ENCODE measurements at regions not wholly inside any gene's neighbourhood (a gene's known extent, or its start where the extent isn't known, plus 50 kb on each side); places are given as distances from the start of the nearest gene placed in this dataset.

GRCh38 chr15:68871507-68871906 is 50.8 kb upstream of the ANP32A start:
- H3K79me2 ChIP-seq (replicated peaks; ENCODE audit: insufficient read depth, low read length), result no peaks in the 10 kb centered on the region
- H3F3A ChIP-seq (ENCODE audit: insufficient read depth, low read length, poor library complexity, severe bottlenecking), result no peaks in the 10 kb centered on the region
- H4K20me1 ChIP-seq (ENCODE audit: insufficient read depth), result no peaks in the 10 kb centered on the region
- no peak overlapping the region for H2AFZ ChIP-seq (ENCODE audit: low read depth, low read length)
- no peaks in the 10 kb centered on the region for H3K9me2 ChIP-seq (ENCODE audit: insufficient read depth, low read length)
- H3K9me3 ChIP-seq (ENCODE audit: low read length), result no peaks in the 10 kb centered on the region
- no peaks in the 10 kb centered on the region for H3K36me3 ChIP-seq (ENCODE audit: insufficient read depth, low read length)
- H3K27ac ChIP-seq (ENCODE audit: low read length), result no peak overlapping the region
- TF ChIP-seq POLR2AphosphoS5 (IDR thresholded peaks at IDR 0.05), result no peak
- no peak for TF ChIP-seq EZH2 (IDR thresholded peaks at IDR 0.05; ENCODE audit: borderline replicate concordance, insufficient read depth, low read length, poor library complexity, severe bottlenecking)
- TF ChIP-seq TAF1 (IDR thresholded peaks at IDR 0.05; ENCODE audit: low read depth), result no peak
- no peak for TF ChIP-seq RAD21 (conservative IDR thresholded peaks at IDR 0.05)
- TF ChIP-seq, protein P1, sequence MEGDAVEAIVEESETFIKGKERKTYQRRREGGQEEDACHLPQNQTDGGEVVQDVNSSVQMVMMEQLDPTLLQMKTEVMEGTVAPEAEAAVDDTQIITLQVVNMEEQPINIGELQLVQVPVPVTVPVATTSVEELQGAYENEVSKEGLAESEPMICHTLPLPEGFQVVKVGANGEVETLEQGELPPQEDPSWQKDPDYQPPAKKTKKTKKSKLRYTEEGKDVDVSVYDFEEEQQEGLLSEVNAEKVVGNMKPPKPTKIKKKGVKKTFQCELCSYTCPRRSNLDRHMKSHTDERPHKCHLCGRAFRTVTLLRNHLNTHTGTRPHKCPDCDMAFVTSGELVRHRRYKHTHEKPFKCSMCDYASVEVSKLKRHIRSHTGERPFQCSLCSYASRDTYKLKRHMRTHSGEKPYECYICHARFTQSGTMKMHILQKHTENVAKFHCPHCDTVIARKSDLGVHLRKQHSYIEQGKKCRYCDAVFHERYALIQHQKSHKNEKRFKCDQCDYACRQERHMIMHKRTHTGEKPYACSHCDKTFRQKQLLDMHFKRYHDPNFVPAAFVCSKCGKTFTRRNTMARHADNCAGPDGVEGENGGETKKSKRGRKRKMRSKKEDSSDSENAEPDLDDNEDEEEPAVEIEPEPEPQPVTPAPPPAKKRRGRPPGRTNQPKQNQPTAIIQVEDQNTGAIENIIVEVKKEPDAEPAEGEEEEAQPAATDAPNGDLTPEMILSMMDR (IDR thresholded peaks at IDR 0.05; ENCODE audit: poor library complexity, severe bottlenecking), result no peak
- TF ChIP-seq MXI1 (conservative IDR thresholded peaks at IDR 0.05; ENCODE audit: poor library complexity, severe bottlenecking), result no peak
- no peak for TF ChIP-seq EP300 (conservative IDR thresholded peaks at IDR 0.05; ENCODE audit: poor library complexity, severe bottlenecking)
- H3K27me3 ChIP-seq (ENCODE audit: insufficient read depth, low read depth, low read length), result no peaks in the 10 kb centered on the region
- H3K9ac ChIP-seq (ENCODE audit: low read length), result no peak overlapping the region
- H3K4me3 ChIP-seq (ENCODE audit: low read length), result no peak overlapping the region
- no peak overlapping the region for H3K4me2 ChIP-seq (ENCODE audit: low read length)

DNA sequence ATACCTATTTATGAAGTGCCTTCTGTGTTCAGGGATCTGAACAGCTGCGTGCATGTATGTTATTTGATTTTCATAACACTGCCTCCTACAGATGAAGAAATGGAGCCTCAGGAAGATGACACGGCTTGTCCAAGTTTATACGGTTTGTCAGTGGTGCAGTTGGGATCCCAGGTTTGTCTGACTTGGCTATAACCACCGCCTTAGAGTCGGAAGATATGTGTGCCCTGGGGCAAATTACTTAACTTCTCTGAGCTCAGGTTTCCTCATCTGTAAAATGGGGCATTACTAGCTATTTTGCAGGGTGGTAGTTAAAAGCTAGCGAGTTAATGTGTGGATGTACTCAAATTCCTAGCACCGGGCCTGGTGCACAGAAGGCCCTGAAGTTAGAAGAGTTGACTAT is 54.1 kb upstream of the ANP32A start:
- Histone ChIP-seq H3K9me2 (ENCODE audit: insufficient read depth, low read length) (no peaks in the 10 kb centered on the region), H3K9me3 (ENCODE audit: low read length) (no peaks in the 10 kb centered on the region), H3K4me2 (ENCODE audit: low read length) (no peak overlapping the region), H4K20me1 (ENCODE audit: insufficient read depth) (no peaks in the 10 kb centered on the region), H3K4me3 (ENCODE audit: low read length) (no peak overlapping the region), H3K27ac (ENCODE audit: low read length) (no peak overlapping the region), H3K36me3 (ENCODE audit: insufficient read depth, low read length) (no peaks in the 10 kb centered on the region), H2AFZ (ENCODE audit: low read depth, low read length) (no peak overlapping the region), H3K79me2 (replicated peaks; ENCODE audit: insufficient read depth, low read length) (no peaks in the 10 kb centered on the region), H3K9ac (ENCODE audit: low read length) (no peak overlapping the region), H3F3A (ENCODE audit: insufficient read depth, low read length, poor library complexity, severe bottlenecking) (no peaks in the 10 kb centered on the region), H3K27me3 (ENCODE audit: insufficient read depth, low read depth, low read length) (no peaks in the 10 kb centered on the region)
- TF ChIP-seq, protein P1 (IDR thresholded peaks at IDR 0.05; ENCODE audit: poor library complexity, severe bottlenecking), result no peak
- TF ChIP-seq SMC3 (conservative IDR thresholded peaks at IDR 0.05; ENCODE audit: poor library complexity), result no peak
- TF ChIP-seq RAD21 (conservative IDR thresholded peaks at IDR 0.05), result no peak
- TF ChIP-seq EZH2 (IDR thresholded peaks at IDR 0.05; ENCODE audit: borderline replicate concordance, insufficient read depth, low read length, poor library complexity, severe bottlenecking), result no peak
- no peak for TF ChIP-seq TAF1 (IDR thresholded peaks at IDR 0.05; ENCODE audit: low read depth)
- TF ChIP-seq MXI1 (conservative IDR thresholded peaks at IDR 0.05; ENCODE audit: poor library complexity, severe bottlenecking), result no peak
- TF ChIP-seq EP300 (conservative IDR thresholded peaks at IDR 0.05; ENCODE audit: poor library complexity, severe bottlenecking), result no peak
- no peak for TF ChIP-seq POLR2AphosphoS5 (IDR thresholded peaks at IDR 0.05)
- no peak for TF ChIP-seq REST (IDR thresholded peaks at IDR 0.05; ENCODE audit: borderline replicate concordance)

Data from neural cell (in vitro differentiated cells).